GM13976 (cell line): ENCODE measurements at regions not wholly inside any gene's neighbourhood (a gene's known extent, or its start where the extent isn't known, plus 50 kb on each side); places are given as distances from the start of the nearest gene placed in this dataset.
"Not testable (repeated sequence)": the region's sequence is repeated elsewhere in the genome, so short reads cannot be mapped to it uniquely, and the experiment has no call there.

Source experiments
- DNase-seq: peaks from one replicate; pipeline ENCODE4 v3.0.0; 2012; ENCODE audit warnings: low spot score
- in situ Hi-C: fragments of 300-500 bp; cut with MboI; formaldehyde crosslinking; loops from one replicate; pipeline ENCODE4 v1.12.0; 2022; ENCODE audit warnings: low sequenced_read_pairs, mixed read lengths, inconsistent platforms; ENCODE audit not compliant: unreplicated experiment
- TF ChIP-seq, protein P1 (sequence below): IDR thresholded peaks from 2 replicates; pipeline ENCODE4 v1.5.1; 2012; ENCODE audit warnings: borderline replicate concordance, mild to moderate bottlenecking; ENCODE audit not compliant: insufficient read depth; ENCODE audit errors: extremely low read depth, missing control alignments, control extremely low read depth

DNA sequence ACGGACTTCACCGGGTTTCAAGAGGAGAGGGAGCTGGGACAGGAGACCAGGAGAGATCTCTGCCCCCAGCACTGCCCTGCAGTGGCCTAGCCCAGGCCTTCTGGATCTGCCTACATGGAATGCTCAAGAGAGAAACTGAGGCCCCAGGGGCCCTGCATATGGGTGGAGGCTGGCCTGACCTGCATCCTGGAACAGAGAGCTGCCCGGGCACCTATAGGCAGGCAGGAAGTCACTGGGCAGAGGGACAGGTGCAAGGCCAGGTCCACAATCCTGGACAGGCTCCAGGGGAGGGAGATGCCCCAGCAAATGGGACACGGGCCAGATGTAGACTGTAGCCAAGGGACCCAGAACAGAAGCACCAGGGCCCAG, 98.5 kb upstream of the RUFY1 start:
- DNase-seq = no peak
- in situ Hi-C loops = no loop called here
- TF ChIP-seq, protein P1, sequence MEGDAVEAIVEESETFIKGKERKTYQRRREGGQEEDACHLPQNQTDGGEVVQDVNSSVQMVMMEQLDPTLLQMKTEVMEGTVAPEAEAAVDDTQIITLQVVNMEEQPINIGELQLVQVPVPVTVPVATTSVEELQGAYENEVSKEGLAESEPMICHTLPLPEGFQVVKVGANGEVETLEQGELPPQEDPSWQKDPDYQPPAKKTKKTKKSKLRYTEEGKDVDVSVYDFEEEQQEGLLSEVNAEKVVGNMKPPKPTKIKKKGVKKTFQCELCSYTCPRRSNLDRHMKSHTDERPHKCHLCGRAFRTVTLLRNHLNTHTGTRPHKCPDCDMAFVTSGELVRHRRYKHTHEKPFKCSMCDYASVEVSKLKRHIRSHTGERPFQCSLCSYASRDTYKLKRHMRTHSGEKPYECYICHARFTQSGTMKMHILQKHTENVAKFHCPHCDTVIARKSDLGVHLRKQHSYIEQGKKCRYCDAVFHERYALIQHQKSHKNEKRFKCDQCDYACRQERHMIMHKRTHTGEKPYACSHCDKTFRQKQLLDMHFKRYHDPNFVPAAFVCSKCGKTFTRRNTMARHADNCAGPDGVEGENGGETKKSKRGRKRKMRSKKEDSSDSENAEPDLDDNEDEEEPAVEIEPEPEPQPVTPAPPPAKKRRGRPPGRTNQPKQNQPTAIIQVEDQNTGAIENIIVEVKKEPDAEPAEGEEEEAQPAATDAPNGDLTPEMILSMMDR = no peak

DNA sequence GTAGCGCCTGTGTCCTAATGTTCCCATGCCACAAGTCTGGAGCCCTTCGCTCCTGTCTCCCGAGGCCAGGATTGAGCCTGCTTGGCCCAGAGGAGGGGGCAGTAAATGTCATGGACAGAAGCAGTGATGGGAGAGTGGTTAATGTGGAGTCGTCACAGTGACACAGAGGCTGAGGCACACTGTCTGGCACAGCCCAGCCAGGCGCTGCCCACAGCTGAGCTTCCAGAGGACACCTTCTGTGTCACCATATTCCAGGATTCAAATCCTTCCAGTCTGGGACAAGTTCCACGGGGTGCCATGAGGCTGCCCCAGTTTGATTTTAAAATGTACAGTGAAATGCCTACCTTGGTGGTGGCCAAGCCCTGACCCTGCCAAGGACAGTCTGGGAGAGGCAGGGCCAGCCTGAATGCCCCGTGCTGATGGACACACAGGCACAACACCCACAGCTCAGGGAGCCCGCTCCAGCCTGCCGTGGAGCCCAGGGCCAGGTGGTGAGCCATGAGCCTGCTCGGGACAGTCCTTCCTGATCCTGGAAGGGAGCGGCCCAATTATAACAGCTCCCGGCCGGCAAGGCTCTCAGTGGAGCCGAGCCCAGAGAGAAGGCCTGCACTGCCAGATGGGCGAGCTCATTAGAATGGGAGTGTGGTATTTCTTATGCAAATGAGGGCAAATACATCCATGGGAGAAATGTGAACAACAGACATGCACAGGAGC, 99.1 kb upstream of the RUFY1 start:
- no peak for DNase-seq
- TF ChIP-seq, protein P1 = no peak
- in situ Hi-C loops = no loop called here

DNA sequence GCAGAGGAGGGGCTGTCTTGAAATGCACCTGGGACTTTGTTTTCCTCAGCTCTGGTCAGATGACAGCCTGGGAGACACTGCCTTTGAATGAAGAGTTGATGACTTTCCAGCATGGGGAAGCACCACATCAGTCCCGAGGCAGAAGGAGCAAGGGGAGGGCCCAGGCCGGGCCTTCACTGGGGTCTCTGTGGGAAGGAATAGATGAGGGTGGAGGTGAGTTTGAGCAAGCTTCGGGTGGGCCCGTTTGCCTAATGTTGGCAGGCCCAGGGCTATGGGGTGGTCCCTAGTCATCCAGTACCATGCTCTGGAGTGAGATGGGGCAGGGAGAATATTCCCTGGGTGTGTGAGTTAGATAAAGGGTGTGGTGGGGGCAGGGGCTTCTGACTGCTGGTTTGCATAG, 100.4 kb upstream of the RUFY1 start:
- in situ Hi-C loops = not testable (repeated sequence)

DNA sequence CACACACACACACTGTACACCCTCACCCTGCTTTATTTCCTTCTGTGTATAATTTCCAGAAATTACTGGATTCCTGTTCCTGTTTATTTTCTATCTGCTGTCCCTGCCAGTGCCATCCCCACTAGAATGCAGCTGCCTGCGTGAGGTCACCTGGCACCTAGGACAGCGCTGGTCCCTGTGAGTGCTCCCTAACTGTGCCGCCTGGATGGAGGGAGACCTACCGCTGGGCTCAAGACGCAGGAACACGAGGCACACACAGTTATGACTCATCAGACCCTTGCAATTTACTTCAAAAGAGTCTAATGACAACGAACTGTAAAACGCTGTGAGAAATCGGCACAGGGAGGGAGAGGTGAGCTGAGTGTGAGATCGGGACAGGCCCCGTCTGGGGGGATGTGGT, 102.1 kb upstream of the RUFY1 start:
- DNase-seq, in situ Hi-C loops: not testable (repeated sequence)

More for the DNA sequence above, 100.4 kb upstream of the RUFY1 start:
- DNase-seq = not testable (repeated sequence)

DNA sequence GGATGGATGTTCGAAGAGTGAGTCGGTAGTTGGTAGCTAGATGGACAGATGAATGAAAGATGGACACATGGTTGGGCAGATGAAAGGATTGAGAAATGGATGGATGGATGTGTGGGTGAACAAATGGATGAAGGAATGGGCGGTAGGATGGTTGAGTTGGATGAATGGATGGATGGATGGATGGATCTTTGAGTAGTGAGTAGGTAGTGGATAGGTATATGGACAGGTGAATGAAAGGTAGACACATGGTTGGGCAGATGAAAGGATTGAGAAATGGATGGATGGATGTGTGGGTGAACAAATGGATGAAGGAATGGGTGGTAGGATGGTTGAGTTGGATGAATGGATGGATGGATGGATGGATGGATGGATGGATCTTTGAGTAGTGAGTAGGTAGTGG, 97.0 kb upstream of the ADAMTS2 start:
- DNase-seq, in situ Hi-C loops: not testable (repeated sequence)

DNA sequence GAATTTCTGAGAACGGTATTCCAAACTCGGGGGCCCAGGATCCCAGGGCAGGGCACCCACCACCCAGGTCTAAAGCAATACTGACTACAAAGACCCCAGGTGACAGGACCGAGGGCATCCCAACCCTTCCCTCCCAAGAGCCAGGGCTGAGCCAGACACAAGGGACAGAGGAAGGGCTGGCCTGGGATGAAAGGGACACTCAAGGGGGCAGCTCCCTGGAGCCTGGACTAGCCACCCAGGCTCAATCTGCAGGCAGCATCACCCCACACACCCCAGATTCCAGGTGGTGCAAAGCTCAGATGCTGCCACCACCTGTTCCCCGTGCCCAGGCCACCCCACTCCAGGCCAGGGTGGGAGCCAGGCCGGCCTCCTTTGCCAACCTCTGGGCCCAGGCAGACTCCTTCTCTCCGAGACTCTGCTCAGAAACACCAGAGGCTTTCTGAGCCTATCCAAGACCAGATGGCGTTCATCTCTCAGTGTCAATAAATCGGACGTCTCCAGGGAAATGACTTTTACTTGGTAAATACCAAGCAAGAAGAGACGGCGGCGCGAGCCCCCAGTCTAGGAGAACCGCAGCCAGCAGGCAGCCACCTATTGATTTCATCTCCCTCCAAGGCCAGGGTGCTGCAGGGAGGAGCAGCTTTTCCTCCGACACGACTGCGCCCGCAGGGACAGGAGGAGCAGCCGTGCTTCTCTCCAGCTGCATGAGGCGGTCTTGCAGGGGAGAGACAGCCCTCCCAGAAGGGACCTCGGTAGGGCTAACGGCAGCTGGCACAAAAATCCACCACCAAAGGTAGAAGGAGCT, 94.1 kb upstream of the ADAMTS2 start:
- DNase-seq = no peak
- in situ Hi-C loops = no loop called here
- TF ChIP-seq, protein P1 = no peak

DNA sequence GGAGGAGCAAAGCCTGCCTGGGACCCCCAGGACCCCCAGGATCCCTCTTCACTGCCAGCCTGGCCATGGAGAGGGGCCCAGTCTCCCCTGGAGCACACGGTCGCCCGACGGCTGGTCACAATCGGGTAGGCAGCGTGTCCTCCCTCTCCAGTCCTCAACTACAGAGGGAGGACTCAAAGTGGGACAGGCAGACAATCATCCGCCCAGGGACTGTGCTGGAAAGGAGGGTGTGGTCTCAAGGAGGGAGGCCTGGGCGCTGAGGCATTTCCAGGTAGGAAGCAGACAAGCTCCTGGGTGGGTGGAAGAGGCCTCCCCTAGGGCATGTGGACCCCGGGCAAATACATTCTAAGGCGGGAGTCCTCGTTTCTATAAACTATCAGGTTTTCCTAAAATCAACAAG, 93.2 kb upstream of the ADAMTS2 start:
- TF ChIP-seq, protein P1 = no peak
- no peak for DNase-seq
- in situ Hi-C loops = no loop called here

DNA sequence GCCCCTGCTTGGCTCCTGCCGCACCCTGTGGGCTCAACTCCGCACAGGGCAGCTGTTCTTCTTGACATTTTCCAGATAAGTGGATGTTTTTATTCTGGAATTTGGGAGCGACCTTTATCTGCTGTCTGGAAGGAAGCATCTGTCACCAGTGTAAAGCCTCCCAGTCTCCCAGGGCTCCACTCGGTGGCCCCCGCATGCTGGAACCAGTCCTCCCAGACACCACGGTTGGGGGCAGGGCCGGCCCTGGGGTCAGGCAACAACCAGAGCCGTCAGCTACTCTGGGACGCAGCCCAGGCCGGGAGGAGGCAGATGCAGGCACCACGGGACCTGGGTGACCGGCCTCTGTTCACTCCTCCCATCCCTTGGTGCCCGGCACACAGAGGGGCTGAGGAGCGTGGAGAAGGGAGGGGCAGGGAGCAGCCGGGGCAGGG, 92.8 kb upstream of the ADAMTS2 start:
- DNase-seq = no peak
- in situ Hi-C loops = no loop called here
- TF ChIP-seq, protein P1 = no peak
